GM21717 (cell line): ENCODE measurements at regions not wholly inside any gene's neighbourhood (a gene's known extent, or its start where the extent isn't known, plus 50 kb on each side); places are given as distances from the start of the nearest gene placed in this dataset.

Source experiments
- ATAC-seq: cut with Tn5 transposase; IDR thresholded peaks from one replicate; pipeline ENCODE4 v1.9.1; 2021; ENCODE audit warnings: mild to moderate bottlenecking, moderate library complexity; ENCODE audit not compliant: unreplicated experiment

DNA sequence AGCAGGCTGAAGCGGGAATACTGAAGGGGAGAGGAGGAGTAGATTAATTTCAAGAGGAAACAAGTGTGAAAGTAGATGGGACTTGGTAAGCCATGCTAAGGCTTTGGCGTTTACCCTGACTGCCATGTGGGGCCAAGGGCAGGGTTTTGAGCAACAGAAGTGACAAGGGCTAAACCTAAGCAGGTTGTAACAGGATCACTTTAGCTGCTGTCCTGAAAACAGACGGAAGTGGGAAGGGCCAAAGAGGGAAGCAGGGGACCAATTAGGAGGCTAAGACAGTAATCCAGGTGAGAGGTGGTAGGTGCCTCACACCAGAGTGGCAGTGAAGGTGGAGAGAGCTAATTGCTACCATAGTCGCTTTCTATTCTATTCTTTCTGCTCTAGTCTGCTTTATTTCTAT, 166.5 kb downstream of the PJA1 start:
- ATAC-seq: no peak

GRCh38 chrX:68997911-68998310, 167.3 kb downstream of the PJA1 start:
- ATAC-seq: no peak

DNA sequence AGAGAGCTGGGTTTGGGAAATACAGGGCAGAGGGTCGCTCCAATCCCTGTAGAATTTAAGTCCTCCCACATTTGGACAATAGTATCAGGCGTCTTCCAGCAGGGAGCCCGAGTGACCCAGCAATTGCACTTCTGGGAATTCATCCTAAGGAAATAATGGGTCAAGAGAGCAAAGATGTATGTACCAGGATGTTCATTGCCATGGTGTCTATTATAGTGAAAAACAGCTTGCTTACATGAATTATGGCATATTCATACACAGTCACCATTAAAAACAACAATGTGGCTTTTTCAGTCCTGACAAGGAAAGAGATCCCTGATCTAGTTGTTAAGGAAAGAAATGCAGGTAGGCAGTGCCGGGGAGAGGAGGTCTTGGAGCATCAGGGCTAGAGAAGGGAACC, 167.7 kb downstream of the PJA1 start:
- ATAC-seq: no peak

- ATAC-seq: no peak
These were observed 167.1 kb downstream of the EFNB1 start for GRCh38 chrX:68995780-68996551.

- ATAC-seq: no peak
These were observed 166.6 kb downstream of the EFNB1 start for GRCh38 chrX:68995386-68995779.

DNA sequence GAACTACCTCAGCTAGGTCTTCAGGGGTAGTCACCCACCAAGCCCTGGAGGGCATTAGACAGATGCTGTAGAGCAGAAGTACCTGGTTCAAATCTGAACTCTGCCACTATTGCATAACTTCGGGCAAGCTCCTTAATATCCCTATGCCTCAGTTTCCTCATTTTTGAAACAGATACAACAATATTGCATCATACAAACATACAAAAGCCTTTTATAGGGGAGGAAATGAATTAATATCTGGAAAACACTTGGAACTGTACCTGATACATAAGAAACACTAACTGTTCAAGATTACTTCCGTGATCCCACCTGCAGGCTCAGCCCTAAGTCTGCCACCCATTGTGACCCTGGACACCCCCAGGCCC, 166.1 kb downstream of the EFNB1 start:
- ATAC-seq: no peak

GRCh38 chrX:68994135-68994890, 165.5 kb downstream of the EFNB1 start:
- no peak for ATAC-seq

DNA sequence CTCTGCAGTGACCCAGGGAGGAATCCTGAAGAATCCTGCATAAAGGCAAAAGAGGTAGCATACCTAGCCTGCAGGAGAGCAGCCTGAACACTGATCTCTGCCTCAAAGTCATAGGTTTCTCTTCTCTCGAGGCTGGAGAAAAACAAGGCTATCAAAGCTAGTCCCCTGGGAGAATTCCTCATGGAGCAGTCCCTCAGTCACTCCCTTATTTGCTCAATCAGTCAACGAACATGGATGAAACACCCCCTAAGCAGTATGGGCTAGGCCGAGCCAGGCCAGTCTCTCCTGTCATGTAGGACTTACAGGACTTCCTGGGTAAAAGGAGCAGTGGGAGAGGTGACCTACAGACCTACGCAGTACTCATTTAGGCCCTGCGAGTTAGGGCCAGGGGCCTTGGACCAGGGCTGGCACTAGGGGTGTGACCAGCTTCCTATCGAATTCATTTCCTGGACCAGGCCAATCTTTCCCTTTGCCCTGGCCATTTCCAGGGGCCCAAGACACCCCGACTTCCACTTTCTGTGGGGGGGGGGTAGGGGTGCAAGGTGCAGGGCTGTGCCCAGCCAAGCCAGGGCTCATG, 164.1 kb downstream of the EFNB1 start:
- ATAC-seq: no peak

GRCh38 chrX:68991691-68992345, 163.0 kb downstream of the EFNB1 start:
- no peak for ATAC-seq

GRCh38 chrX:68990948-68991347, 162.1 kb downstream of the EFNB1 start:
- ATAC-seq: no peak

DNA sequence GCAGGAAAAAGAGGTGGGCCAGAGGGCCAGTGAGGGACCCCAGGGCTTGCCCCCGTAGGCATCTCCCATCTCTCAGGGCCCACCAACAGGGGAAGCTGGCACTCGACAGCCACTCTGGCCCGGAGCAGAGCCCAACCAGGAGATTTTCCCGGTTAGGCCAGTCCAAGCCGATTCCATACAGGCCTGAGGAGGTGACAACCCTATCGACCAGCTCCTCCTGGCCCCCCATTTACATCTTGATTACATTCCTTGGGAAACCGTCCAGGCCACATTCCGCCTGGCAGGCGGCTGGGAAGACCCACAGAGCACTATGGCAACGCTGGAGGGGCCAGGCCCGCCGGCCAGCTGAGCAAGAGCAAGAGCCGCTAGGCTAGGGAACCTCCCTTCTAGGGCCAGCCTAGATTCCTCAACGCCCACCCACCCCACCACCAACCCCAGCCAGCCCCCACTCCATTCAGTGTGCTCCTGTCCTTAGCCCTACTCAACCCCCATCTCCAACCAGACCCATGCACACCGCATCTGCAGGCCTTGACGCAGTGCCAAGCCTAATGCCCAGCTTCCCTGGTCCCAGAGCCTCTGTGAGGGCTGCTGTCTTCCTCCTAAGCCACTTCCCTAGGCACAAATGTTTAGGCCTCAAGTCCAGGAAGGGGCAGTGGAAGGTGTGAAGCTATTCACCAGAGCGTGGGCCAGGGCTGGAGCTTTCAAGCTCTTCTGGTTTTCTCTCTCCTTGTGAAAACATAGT, 161.2 kb downstream of the EFNB1 start:
- ATAC-seq: no peak

DNA sequence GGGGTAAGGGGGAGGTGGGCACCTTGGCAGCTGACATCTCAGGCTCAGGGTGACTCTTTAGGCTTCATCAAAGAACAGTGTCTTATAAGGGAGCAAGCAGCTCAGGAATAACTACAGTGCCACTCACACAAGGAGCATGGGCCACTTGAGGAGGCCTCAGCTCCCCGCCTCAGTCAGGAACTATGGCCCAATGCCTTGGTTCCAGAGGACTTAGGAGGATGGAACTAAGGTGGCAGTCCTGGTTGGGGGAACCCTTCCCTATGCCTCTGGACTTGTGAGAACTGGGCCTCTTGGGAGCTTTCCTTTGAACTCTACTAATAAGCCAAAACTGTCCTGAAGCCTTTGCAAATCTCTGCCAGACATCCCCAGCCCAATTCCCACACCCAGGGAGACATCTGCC, 160.6 kb downstream of the EFNB1 start:
- no peak for ATAC-seq

DNA sequence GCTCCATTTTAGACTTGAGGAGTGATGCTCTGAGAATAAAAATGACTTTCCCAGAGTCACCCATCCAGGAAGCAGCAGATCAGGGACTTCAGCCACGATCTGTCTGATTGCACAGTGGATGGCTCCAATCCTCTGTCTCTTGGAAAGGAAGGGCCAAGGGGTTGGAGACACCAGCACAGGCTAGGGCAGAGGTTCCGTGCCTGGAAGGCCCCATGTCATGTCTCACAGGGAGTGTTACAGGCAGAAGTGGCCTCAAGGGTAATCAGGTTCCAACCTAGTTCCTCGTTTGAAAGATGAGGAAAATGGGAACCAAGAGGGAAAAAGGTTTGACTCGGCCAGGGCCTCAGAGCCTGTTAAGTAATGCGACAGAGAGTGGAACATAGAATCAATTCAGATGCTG, 160.0 kb downstream of the EFNB1 start:
- no peak for ATAC-seq

GRCh38 chrX:68985135-68985755, 156.4 kb downstream of the EFNB1 start:
- no peak for ATAC-seq

GRCh38 chrX:68983004-68983857, 154.4 kb downstream of the EFNB1 start:
- no peak for ATAC-seq

DNA sequence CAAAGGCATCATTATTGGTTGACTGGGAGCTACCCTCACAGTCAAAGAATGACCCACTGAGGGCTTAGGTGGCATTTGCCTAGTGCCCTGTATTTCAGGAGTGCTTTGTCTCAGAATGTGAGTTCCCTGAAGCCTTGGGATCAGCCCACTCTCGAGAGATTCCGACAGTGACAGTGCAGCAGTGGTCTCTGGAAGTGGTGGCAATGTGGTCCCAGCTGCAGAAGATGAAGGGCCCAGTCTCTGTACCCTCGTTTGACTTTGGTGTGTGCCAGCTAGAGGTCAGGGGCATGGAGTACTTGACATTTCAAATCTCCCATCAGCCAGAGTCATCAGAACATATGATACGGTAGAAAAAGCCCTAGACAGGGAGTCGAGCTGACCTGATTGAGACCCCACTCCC, 153.7 kb downstream of the EFNB1 start:
- no peak for ATAC-seq

DNA sequence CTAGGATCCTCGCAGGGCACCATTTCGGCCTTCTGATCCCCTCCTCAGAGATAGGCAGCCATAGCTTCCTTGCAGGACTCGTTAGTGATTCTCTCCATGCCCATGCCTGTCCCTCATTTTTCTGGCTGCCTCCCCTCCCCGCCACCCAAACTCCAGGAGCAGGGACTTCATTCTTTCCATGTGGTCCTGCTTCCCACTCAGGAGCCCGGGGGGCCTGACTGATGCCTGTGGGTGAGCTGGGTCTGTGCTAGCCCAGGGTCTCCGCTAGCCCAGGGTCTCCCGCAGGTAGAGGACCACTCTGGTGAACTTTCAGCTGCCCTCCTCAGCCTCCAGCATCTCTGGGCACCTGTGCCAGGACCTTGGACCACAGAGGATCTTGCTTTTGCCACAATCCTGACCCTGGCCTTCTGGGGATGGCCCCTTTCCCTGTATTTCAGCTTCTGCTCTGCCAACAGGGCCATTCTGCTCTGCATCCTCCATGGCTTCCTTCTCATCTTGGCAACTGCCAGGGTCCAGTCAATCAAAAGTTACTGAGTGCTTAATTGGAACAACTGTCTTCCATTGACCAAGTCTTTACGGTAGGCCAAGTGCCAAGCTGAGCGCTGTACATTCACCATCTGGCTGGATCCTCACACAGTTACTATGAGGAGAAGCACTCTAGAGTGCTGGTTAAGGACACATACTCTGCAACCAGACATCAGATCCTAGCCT, 152.2 kb downstream of the EFNB1 start:
- no peak for ATAC-seq

DNA sequence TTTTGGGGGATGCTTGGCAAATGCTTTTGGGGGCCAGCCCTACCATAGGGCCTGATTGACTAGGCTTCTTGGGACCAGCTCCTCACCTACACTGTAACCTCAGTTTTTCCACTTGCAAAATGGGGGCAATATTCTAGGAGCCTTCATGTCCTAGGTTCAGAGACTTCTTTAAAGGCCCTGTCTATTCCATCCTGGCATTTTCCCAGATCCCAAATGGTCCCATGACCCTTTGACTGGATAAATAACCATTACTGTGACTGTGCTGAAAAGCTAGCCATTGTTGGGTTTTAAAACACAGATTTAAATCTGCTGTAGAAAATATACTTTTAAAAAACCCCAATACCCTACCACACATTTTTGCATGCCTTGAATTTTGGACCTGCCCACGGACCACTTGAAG, 149.8 kb downstream of the EFNB1 start:
- no peak for ATAC-seq

DNA sequence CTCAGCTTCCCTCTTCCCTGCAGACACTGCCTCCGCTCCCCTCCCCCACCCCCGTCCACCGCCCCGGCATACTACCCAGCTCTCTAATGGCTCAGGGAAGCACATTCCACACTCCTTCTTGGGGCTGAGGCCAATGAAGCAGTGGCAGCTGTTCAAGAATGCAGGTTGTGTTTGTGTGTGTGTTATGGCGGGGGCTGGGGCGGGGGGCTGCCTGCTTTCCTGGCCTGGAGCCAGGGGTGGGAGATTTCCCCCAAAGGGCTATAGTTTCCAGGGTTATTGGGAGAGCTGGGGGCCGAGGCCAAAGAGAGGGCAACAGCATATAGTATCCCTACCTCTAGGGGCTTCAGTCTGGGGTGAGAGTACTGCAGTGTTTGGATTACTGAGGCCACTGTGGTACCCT, 149.4 kb downstream of the EFNB1 start:
- no peak for ATAC-seq
